Stimulated activated CD4-positive, alpha-beta T cell treated with anti-CD3 and anti-CD28 coated beads, Interleukin-12 subunit alpha, Interleukin-12 subunit beta, amount 100 ng/mL, for 4 hours (primary cell): ENCODE measurements at regions not wholly inside any gene's neighbourhood (a gene's known extent, or its start where the extent isn't known, plus 50 kb on each side); places are given as distances from the start of the nearest gene placed in this dataset.

Experiments used
- DNase-seq: peaks from one replicate; pipeline ENCODE4 v3.0.0-alpha.2; 2020

DNA sequence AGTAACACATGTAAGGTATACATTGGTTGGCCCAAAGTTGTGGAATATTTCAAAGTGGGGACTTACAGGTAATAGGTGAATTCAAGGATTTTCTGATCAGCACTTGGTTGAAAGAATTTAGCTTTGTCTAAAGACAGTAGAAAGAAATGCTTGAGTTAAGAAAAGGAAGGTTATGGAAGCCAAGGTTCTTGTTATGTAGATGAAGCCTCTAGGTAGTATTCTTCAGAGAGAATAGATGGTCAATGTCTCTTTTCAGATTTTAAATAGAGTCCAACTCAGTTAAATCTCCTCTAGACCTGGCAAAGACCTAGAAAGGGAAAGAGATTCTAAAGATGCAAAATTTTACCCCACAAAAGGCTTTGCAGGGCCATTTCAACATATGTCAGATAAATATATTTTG, 157.4 kb downstream of the ANKRD30B start:
- DNase-seq = no peak

DNA sequence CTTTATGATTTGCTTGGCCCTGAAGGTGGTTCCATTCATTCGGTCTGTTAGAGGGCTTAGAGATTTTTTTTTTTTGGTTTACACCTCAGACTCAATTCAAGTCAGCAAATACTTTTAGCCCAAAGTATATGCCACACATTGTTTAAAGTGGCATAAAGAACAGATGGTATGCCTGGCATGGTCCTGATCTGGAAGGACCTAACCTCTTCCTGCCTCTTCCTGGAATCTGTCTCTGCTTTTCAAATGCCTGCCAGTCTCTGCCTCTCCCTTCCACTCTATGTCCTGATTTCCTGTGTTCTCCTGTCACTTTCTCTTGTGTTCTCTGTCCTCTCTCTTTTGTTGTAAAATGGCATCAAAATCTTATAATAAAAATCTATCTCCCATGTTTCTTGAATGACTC, 158.0 kb downstream of the ANKRD30B start:
- no peak for DNase-seq

DNA sequence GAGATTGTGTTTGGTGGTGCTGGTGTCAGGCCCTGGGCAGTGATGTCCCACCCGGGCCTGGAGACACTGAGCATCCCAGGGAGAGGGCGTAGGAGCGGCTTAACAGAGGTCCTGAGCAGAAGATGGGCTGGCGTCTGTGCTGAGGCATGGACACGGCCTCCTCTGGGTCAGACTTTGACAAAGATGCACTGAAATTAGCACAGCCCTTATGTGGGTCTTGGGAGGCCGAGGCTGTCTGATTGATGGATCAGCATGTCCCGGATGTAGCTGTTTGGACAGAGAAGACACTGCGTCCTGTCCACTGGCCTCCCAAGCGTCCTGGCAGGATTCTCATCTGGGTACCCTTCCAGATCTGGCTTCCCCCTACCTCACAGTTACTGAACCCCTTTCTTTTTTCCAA, 159.4 kb downstream of the ANKRD30B start:
- DNase-seq = no peak

DNA sequence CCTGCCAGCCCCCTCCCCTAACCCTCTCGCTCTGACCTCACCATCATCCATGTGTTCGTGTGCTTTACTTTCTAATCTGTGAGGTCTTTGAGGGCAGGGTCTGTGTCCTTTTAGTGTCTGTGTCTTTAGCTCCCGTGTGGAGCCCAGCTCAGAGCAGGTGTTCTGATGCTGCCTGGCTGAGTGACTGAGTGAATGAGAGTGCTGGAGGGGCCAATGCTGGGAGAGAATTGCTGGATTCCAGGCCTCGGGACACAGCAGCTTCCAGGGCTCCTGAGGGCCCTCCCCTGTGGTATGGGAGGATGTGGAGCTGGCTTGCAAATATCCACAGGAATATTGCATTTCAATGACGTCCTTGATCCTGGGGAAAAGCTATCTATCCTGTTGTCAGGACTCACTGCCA, 160.6 kb downstream of the ANKRD30B start:
- no peak for DNase-seq

DNA sequence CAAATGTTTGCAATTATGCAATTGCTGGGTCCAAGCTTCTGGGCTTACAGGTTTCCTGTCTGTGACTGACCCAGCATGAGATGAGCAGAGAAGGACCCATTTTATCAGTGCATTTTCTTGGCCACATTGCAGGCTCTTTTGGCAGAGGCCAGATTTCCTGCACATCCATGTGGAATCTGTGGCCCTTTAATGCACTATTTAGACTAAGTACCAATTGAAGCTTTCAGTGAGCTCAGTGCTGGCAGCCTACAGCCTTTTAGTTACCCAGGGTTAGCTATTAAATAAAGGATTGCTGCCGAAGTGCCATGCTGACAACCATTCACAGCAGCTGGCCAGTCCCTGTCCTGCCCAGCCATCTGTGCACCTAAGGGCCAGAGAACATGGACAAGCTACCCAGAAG, 165.0 kb downstream of the ANKRD30B start:
- no peak for DNase-seq

DNA sequence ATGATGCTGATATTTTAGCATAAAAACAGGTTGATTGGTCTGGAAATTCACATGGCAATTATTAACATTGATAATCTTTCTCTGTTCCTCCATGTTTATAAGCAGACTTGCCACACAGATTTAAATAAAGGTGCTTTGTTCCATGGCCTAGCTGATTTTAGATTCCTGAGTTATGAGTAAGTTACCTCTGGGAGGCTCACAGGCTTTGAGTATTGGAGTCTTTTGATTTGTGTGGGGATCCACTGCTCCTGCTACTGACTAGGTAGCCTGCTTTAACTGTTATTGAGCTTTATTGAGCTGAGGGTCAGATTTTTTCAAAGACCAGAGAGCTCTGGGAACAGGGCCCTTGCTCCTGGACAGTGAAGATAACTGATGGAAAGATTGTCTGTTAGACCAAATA, 166.1 kb downstream of the ANKRD30B start:
- no peak for DNase-seq

DNA sequence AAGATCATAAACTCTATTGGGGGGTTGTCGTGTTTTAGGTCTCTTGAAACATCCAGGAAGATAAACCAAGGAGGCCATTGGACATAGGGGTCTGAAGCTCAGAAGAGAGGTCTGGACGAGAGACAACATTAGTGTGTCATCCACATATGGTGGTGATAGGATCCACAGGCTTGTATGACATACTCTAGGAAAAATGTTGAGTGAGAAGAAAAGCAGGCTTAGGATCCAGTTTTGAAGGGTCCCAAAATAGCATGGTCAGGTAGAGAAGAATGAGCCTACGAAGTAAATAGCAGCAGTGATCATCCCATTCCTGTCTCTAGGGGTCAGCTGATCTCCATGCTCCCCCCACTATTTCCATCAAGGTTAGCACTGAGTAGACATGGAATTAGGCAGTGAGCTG, 166.8 kb downstream of the ANKRD30B start:
- DNase-seq = no peak

DNA sequence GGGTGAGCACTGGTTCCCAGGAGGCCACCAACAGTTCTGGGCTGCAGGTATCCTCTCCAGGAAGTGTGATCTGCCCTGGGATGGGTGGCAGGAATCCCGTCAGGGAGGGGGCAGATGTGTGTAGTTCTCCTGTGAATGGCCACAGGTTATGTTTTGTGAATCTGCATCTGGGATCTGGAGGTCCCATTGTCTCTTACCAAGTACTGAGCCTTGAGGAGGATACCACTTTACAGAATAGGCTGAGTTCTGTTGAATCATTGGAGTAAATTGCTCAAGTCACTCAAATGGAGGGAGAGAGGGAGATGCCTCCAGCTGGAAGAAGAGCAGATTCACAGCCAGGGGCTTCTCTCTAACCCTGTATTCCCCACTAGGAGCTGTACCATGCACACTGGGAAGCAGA, 168.2 kb downstream of the ANKRD30B start:
- no peak for DNase-seq

DNA sequence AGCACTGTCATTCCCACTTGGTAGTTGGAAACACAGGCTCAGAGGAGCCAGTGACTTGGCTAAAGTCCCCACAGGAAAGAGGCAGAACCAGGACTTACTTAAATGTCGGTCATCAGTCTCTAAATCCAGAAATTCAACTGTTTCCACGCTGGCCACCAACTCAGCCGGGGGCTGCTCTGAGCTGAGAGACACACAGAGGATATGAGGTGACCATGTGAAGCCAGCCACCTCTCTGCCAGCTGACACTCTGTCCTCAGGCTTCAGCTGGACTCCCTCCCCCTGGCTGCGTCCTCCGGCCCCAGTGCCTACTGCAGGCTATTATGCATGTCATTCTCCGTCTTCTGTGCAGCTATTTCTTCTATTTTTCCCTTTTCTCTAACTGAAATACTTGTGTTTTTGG, 168.9 kb downstream of the ANKRD30B start:
- DNase-seq = no peak

DNA sequence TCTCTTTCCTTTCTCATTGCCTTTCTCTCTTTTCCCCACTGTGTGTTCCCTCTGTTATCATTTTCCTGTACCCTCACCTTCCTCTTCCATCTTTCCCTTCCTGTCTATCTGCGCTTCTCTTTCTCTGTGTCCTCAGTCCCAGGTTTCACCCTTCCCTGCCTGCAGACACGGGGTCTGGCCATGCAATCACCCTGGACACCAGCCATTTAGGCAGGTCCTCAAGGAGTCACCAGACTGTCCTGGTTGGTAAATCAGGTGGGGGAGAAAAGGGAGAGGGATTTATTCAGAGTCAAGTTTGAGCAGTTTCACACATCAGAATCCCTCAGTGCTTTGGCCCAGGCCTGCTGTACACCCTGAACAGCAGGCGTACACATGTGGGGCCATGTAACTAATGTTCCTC, 169.3 kb downstream of the ANKRD30B start:
- no peak for DNase-seq

DNA sequence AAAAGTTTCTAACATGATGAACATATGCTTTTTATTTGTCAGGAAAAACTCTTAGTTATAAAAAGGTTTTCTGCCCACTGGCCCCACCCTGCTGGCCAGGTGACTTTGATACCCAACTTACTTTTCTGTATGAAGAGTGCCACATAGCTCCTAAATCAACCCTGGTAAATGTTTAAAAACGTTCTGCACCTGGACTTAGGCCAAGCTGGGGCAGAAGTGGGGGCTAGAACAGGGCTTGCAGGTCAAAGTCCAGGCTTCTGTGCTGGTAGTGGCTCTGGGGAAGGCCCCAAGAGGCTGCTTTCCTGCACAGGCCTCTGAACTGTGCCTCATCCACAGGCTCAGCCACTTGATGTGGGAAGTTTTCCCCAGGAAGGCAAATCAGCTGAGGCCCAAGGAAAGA, 171.7 kb downstream of the ANKRD30B start:
- no peak for DNase-seq

DNA sequence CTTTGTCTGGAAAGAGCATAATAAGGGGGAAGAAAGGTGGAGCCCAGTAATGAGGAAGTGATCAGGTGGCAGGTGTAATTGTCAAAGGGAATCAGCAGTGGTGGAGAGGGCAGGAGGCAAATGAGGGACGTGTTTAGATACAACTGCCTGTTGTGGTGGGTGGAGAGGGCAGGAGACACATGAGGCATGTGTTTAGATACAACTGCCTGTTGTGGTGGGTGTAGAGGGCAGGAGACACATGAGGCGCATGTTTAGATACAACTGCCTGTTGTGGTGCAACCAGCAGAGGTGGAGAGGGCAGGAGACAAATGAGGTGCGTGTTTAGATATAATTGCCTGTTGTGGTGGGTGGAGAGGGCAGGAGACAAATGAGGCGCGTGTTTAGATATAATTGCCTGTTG, 173.1 kb downstream of the ANKRD30B start:
- no peak for DNase-seq

DNA sequence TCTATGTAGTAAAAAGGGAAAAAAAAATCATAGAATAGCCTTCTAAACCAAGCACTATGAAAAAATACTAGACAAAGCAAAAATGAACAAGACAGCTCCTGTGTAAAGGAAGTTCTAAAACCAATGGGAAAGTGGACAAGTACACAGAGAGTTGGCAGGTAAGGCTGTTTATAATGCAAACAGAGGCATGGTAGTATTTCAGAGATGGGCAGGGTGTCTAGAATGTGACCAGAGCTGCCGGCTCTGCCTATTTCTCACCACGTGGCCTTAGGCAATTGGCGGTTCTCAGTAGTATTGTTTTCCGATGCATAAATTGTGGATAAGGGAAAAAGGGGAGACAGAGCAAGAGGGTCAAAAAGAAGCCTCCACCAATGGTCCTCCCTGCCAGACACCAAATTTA, 173.6 kb downstream of the ANKRD30B start:
- DNase-seq = no peak

DNA sequence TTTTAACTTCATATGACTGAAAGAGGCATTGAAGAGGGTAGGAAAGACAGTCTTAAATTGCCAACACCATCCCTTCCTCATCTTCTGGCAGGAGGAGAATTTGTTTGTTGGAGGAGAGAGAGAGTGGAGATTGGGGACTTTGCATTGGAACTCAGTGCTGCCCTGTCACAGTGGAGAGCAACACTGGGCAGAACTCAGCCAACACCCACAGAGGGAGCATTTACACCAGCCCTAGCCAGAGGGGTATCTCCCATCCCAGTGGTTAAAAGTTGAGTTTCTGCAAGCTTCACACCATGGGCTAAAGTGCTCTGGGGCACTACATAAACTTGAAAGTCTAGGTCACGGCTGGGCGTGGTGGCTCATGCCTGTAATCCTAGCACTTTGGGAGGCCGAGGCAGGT, 174.1 kb downstream of the ANKRD30B start:
- DNase-seq = no peak

DNA sequence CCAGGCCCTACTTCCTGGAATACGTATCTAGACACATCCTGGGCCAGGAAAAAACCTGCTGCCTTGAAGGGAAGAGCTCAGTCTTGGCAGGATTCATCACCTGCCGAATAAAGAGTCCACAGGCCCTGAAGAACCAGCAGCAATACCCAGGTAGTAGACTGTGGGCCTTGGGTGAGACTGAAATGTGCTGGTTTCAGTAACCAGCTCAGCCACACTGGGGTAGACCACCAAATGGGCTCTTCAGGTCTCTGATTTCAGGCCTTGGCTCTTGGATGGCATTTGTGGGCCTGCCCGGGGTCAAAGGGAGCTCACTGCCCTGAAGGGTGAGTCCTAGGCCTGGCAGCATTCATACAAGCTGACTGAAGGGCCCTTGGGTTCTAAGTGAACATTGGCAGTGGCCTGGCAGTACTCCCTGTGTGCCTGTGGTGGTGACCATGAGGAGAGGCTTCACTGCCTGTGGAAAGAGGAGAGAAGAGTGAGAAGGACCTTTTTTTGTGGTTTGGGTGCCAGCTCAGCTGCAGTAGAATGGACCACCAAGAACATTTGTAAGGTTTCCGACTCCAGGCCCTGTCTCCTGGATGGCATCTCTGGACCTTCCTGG, 175.1 kb downstream of the ANKRD30B start:
- DNase-seq = no peak

DNA sequence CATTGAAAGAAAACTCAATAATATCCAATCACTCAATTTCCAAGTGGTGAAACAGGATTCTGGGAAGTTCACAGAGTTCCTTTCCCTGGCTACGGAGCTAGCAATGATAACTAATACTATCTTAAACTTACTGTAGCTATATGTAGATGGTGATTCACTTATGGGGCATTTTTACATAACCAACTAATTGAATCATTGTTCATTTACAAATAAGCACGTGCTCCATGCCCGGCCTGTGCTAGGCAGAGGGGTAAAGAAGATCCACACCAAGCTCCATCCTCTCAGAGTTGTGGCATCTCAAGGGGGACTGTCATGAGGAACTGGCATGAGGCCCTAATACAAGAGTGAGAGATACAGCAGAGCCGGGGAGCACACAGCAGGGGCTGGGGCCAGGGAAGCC, 176.3 kb downstream of the ANKRD30B start:
- DNase-seq = no peak

DNA sequence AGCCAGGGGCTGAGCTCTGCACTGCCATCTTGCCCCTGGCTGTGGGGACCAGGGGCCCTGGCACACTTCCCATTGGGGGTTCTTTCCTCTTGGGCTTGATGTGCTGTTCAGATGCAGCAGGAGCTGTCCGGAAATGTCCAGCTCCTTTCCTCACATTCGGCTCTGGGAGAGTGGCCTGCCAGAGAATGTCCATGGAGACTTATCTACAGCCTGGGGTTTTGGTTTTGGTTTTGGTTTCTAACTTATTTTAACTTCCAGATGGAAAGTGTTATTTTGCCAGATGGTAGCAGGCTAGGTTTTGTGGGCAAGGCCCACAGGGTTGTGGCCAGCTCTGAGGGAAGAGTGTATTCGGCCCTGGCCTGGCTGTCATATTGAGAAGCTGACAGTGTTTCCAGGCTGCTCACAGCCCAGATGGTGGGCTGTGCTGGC, 177.3 kb downstream of the ANKRD30B start:
- DNase-seq = no peak

DNA sequence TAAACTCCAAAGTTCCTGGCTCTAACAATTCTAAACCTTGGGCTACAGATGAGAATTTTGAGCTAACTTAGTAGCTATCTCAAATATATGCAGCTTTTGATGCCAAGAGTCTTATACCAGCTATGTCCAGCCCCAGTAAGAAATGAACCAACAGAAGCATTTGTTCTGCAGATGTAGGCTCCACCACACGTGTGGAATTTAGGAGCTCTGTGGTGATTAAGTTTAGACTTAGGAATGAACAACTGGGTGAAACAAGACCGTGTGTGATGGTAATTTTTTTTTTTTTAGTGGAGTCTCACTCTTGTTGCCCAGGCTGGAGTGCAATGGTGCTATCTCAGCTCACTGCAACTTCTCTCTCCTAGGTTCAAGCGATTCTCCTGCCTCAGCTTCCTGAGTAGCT, 179.7 kb downstream of the ANKRD30B start:
- DNase-seq = no peak

DNA sequence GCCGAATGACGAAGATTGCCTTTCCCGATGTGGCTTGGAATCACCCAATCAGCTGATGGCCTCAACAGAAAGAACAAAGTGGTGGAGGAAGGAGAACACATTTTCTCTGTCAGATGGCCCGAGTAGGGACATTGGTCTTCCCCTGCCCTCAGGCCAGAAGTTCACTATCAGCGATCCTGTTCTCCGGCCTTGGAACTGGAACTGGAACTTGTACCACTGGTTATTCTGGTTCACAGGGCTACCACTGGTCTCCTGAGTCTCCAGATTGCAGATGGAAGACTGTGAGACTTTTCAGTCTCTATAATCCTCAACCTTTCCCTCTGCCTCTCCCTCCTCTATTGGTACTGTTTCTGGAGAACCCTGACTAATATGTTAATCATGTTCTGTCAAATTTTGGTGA, 180.4 kb downstream of the ANKRD30B start:
- DNase-seq = no peak

DNA sequence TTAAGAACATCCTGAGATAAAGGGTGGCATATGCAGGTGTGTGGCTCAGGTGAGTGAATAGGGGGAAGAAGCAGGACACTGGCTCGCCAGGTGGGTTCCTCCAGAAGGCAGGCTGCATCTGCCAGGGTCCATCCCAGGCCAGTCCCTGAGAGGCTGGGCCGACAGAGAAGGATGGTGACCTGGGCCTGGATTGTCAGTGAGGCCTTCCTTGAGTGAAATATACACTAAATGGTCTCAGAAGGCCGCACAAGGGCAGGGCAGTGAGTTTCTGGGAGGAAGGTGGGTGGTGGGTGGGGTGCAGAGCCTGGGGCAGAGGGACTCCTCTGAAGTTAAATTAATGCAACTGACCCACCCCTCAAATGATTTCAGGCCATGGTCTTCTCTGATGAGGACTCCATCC, 182.1 kb downstream of the ANKRD30B start:
- DNase-seq = no peak

DNA sequence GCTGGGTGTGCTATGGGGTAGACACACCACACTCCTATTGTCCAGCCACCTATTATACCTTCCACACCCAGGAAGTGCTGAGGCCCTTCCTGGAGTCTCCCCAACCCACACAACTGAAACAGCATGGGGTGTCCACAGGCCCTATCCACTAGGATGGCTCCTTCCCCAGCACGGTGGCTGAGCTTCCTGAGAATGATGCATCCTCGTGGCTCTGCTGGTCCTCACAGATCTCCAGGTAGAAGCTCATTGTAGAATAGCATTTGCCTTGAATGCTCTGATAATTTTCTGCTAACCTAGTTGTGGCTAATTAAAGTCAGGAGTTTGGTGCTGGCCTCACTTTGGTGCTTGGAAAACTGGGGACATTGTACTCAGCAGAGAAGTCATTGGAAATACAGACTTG, 182.6 kb downstream of the ANKRD30B start:
- DNase-seq = no peak

DNA sequence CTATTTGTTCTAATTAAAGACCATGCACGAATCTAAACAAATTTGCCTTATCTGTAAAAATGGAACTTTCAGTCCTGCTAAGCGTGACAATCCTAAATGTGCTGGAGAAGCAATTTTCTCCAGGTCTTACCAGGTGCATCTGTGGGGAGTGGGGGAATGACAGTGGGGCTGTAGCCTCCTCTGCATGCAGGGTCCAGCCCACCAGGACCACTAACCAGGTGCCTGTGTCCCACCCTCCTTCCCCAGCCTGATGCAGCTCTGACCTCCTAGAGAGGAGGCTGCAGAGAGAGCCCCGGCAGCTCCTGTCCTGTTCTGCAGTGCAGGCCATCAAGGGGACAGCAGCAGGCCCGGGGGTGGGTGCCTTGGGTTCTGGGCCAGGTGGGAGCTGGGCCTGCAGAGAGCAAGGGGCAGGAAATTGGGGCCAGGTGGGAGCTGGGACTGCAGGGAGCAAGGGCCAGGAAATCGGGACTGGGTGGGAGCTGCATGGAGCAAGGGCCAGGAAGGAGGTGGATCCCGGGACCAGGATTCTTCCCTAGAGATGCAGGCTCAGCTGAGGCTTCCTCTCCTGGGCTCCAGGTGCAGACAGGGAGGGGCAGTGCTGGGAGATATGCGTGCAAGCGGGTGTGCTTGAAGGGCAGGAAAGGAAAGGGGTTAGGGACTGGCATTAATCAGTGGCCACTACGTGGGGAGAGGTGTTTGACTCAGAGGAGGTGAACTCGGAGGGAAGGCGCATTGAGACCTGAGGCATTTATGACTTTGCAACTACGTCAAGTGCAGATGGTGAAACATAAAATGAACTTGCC, 185.3 kb downstream of the ANKRD30B start:
- DNase-seq = no peak

DNA sequence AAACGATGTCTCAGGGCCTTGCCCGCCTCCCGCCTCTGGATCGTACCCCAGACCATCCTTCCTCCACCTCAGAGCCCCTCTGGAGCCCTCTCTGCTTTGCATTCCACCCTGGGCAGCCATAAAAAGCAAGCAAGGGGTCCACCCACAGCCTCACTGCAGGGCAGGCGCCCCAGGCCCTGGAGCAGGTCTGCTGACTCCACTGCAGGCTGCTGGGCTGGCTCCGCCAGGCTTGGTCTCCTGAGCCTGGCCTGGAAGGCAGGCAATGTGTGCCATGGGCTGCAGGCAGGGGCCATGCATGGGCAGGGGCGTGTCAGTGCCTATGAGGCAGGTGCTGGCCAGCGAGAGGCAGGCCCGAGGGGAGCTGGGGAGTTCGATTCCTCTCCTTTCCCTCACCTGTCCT, 186.0 kb downstream of the ANKRD30B start:
- DNase-seq = no peak

DNA sequence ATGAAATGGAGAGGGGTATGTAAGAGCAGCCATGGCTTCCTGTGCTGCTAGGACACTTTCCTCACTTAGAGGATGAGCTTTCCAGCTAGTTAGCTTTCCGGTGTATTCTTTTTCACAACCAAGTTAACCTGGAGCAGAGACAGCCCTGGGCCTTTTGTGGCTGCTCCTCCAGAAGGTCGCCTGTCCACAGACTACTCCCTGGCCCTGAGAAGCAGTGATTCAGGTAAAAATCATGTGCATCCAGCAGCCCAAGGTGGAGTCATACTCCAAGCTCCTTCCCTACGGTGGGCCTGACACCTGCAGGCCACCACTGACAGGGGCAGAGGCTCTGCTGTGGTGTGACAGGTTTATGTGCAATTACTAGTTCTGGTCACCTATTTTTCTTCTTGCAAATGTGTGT, 187.2 kb downstream of the ANKRD30B start:
- DNase-seq = no peak

DNA sequence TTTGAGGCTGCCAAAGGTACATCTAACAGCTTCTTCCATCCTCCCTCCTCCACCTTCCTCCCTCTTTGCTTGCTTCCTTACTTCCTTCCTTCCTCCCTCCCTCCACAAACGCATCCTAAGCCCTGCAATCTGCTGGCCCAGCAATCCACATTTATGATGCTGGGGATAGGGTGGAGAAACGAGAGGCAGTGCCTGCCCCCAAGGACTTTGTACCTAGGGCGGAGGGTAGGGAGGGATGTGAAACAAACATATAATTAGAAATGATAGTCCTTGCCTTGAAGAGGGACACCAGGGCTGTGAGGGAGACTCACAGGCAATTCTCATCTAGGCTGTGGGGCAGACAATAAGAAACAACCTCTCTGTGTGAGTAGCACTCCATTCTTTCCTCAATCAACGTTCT, 188.3 kb downstream of the ANKRD30B start:
- no peak for DNase-seq
